Left lung (tissue), 4 donors: ENCODE measurements at regions not wholly inside any gene's neighbourhood (a gene's known extent, or its start where the extent isn't known, plus 50 kb on each side); places are given as distances from the start of the nearest gene placed in this dataset.
"Not testable (repeated sequence)": the region's sequence is repeated elsewhere in the genome, so short reads cannot be mapped to it uniquely, and the experiment has no call there.

Experiments
- ATAC-seq: fragments of 200-7000 bp; cut with Tn5 transposase; one replicate; pipeline ENCODE4 v1.9.1; 2020; ENCODE audit warnings: moderate library complexity
- DNase-seq, 4 donors: peaks; one replicate each; pipeline ENCODE4 v3.0.0-alpha.2; 2013 to 2020
- H3K27ac ChIP-seq, 2 donors: fragments of 200-600 bp; sonication (generic) in 1 of 2; one replicate each; pipeline versions ENCODE4 v1.5.0 to v1.8.0; 2020 to 2021
- H3K27me3 ChIP-seq, 2 donors: fragments of 200-600 bp; sonication (generic) in 1 of 2; one replicate each; pipeline versions ENCODE4 v1.5.0 to v1.8.0; 2020 to 2021
- H3K36me3 ChIP-seq, 2 donors: fragments of 200-600 bp; sonication (generic) in 1 of 2; one replicate each; pipeline versions ENCODE4 v1.5.0 to v1.8.0; 2020 to 2021
- H3K4me1 ChIP-seq, 2 donors: fragments of 200-600 bp; one replicate each; pipeline ENCODE4 v1.8.0; 2021
- H3K4me3 ChIP-seq, 2 donors: fragments of 200-600 bp; sonication (generic) in 1 of 2; one replicate each; pipeline versions ENCODE4 v1.5.0 to v1.8.0; 2020 to 2021; ENCODE audit warnings: mild to moderate bottlenecking in 1 of 2
- H3K9me3 ChIP-seq, 2 donors: fragments of 200-600 bp; sonication (generic) in 1 of 2; one replicate each; pipeline versions ENCODE4 v1.5.0 to v1.8.0; 2020 to 2021
- CTCF ChIP-seq, 2 donors: fragments of 200-600 bp; sonication (generic) in 1 of 2; IDR thresholded peaks; one replicate each; pipeline versions ENCODE4 v1.5.0 to v1.8.0; 2021; ENCODE audit warnings: antibody characterized with exemption in 2 of 2
- intact Hi-C, 2 donors: fragments of 100-400 bp; cut with DNase I; formaldehyde crosslinking; loops; one replicate each; pipeline versions ENCODE4 v1.11.2 to v1.14.2; 2022
- donor health status: DM: no; HTN: yes; CAD: no.
- donor health status: DM: no; HTN: no; CAD: no.

- ATAC-seq (no peak), DNase-seq (no peak)
- no peak for TF ChIP-seq CTCF (IDR thresholded peaks at IDR 0.05)
- Histone ChIP-seq H3K27ac (peak overlapping the region in 1 of 2 donors; percentile 71), H3K4me3 (no peak overlapping the region), H3K36me3 (no peaks in the 10 kb centered on the region), H3K27me3 (no peaks in the 10 kb centered on the region), H3K4me1 (no peaks in the 10 kb centered on the region), H3K9me3 (peaks cover 0 to 16% of the 10 kb centered on the region in 2 donors)
- intact Hi-C loops = no loop called here
These were observed 59.0 kb upstream of the SLIT2 start for GRCh38 chr4:20192736-20193135.

DNA sequence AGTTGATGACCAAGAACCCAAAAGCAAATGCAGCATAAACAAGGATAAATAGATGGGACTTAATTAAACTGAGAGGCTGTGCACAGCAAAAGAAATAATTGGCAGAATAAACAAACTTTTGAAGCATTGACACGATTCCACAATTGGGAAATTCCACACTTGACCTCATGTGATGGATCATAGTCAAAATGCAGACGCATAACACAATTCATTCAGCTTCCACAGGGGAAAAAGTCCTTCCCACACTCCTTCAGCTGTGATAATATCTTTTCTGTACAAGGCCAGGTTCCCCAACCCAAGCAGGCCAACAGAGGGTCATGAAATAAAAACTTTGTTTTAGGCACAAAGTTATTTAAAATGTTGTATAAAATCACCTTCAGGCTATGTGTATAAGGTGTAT, 66.6 kb upstream of the SLIT2 start:
- intact Hi-C loops = no loop called here
- no peak for DNase-seq
- Histone ChIP-seq H3K4me1 (no peaks in the 10 kb centered on the region), H3K9me3 (peaks cover 0 to 29% of the 10 kb centered on the region in 2 donors), H3K4me3 (no peak overlapping the region), H3K27ac (no peak overlapping the region), H3K36me3 (no peaks in the 10 kb centered on the region), H3K27me3 (no peaks in the 10 kb centered on the region)
- TF ChIP-seq CTCF (IDR thresholded peaks at IDR 0.05) = no peak
- no peak for ATAC-seq

DNA sequence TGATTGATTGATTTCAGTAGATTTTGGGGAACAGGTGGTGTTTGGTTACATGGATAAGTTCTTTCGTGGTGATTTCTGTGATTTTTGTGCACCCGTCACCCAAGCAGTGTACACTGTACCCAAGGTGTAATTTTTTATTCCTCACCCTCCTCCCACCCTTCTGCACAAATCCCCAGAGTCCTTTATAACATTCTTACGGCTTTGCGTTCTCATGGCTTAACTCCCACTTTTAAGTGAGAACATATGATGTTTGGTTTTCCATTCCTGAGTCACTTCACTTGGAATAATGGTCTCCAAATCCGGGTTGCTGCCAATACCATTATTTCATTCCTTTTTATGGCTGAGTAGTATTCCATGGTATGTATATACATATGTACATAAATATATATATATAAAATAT, 68.6 kb upstream of the SLIT2 start:
- H3K4me1 ChIP-seq, DNase-seq, H3K27ac ChIP-seq, ATAC-seq, H3K36me3 ChIP-seq, intact Hi-C loops, H3K27me3 ChIP-seq, H3K4me3 ChIP-seq: not testable (repeated sequence)
- H3K9me3 ChIP-seq = peaks cover 0 to 33% of the 10 kb centered on the region in 2 donors

DNA sequence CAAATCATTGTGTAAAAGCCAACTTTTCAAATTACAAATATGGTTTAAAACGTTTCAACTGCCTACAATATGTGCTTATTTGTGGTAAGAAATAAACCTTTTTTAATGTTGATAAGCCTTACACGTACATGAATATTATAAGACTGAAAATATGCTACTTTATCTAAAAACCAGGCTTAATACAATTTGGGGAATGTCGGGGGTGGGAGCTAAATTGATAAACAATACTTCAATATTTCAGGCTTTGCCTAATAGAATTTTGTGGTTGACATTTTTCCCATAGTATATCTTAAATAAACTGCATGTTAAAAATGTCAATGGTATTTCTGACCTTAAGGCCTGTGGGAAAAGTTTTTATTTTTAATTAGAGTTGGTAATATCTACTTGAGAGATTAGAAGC, 69.8 kb upstream of the SLIT2 start:
- no peaks in the 10 kb centered on the region for H3K27me3 ChIP-seq

DNA sequence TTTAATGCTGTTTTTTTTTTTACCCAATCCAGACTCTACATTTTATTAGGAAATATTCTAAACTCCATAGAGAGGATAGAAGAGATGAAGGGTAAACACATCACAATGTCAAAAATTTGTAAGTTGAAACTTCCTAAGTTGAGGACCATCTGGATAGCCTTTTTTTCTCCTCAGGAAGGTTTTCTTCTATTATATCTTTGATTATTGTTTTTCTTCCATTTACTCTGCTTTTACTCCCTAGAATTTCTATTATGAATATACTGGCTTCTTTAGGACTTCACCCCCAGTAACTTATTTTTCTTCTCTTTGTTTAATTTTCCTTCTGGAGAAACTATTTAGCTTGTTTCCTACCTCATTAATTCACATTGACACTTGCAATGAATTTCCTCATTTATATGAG, 71.2 kb upstream of the SLIT2 start:
- intact Hi-C loops = no loop called here
- ATAC-seq (no peak), DNase-seq (no peak)
- no peak for TF ChIP-seq CTCF (IDR thresholded peaks at IDR 0.05)
- Histone ChIP-seq H3K27ac (no peak overlapping the region), H3K27me3 (no peaks in the 10 kb centered on the region), H3K36me3 (no peaks in the 10 kb centered on the region), H3K4me1 (no peaks in the 10 kb centered on the region), H3K9me3 (peaks cover 0 to 39% of the 10 kb centered on the region in 2 donors), H3K4me3 (no peak overlapping the region)

More for the DNA sequence above, 69.8 kb upstream of the SLIT2 start:
- DNase-seq (no peak), ATAC-seq (no peak)
- TF ChIP-seq CTCF (IDR thresholded peaks at IDR 0.05) = no peak
- intact Hi-C loops = no loop called here
- Histone ChIP-seq H3K36me3 (no peaks in the 10 kb centered on the region), H3K4me1 (no peaks in the 10 kb centered on the region), H3K27ac (no peak overlapping the region), H3K9me3 (peaks cover 0 to 33% of the 10 kb centered on the region in 2 donors), H3K4me3 (no peak overlapping the region)

GRCh38 chr4:20178902-20179576, 72.7 kb upstream of the SLIT2 start:
- intact Hi-C loops = no loop called here

More at GRCh38 chr4:20178902-20179576, 72.7 kb upstream of the SLIT2 start:
- H3K27me3 ChIP-seq = no peaks in the 10 kb centered on the region
- ATAC-seq (no peak), DNase-seq (peak in 1 of 4 donors; percentile 61)
- no peak overlapping the region for H3K4me3 ChIP-seq
- H3K27ac ChIP-seq = no peak overlapping the region
- H3K4me1 ChIP-seq = no peaks in the 10 kb centered on the region
- no peak for TF ChIP-seq CTCF (IDR thresholded peaks at IDR 0.05)
- peaks cover 0 to 33% of the 10 kb centered on the region in 2 donors for H3K9me3 ChIP-seq
- no peaks in the 10 kb centered on the region for H3K36me3 ChIP-seq
